GM12865 (cell line): ENCODE measurements at regions not wholly inside any gene's neighbourhood (a gene's known extent, or its start where the extent isn't known, plus 50 kb on each side); places are given as distances from the start of the nearest gene placed in this dataset.

Experiments used
- DNase-seq: peaks from one replicate; pipeline ENCODE4 v3.0.0; 2010; ENCODE audit warnings: low read depth
- H3K4me3 ChIP-seq: 2 replicates; pipeline ENCODE4 v1.5.1; 2011; ENCODE audit warnings: mild to moderate bottlenecking, low read depth, low read length, control low read depth
- CTCF ChIP-seq: IDR thresholded peaks from 2 replicates; pipeline ENCODE4 v1.5.1; 2011; ENCODE audit warnings: low read length, control low read depth, low read depth, inconsistent platforms; ENCODE audit not compliant: insufficient read depth; ENCODE audit errors: missing control alignments

- TF ChIP-seq CTCF, result no peak
- no peak for DNase-seq
- no peak overlapping the region for H3K4me3 ChIP-seq
Measured at GRCh38 chr2:239504643-239505235, 103.9 kb upstream of the HDAC4 start.

- TF ChIP-seq CTCF, result no peak
- no peak overlapping the region for H3K4me3 ChIP-seq
- DNase-seq, result no peak
Measured at GRCh38 chr2:239502430-239503186, 101.8 kb upstream of the HDAC4 start.

- TF ChIP-seq CTCF, result no peak
- DNase-seq, result no peak
- no peak overlapping the region for H3K4me3 ChIP-seq
Measured at GRCh38 chr2:239500574-239501550, 100.0 kb upstream of the HDAC4 start.

GRCh38 chr2:239499726-239500573 lies 99.1 kb upstream of the HDAC4 start:
- no peak overlapping the region for H3K4me3 ChIP-seq
- no peak for TF ChIP-seq CTCF
- DNase-seq, result no peak

- no peak for DNase-seq
- TF ChIP-seq CTCF, result no peak
- H3K4me3 ChIP-seq, result no peak overlapping the region
Measured at GRCh38 chr2:239498981-239499634, 98.3 kb upstream of the HDAC4 start.

GRCh38 chr2:239498576-239498975 lies 97.8 kb upstream of the HDAC4 start:
- H3K4me3 ChIP-seq, result no peak overlapping the region
- DNase-seq, result no peak
- TF ChIP-seq CTCF, result no peak
